GM19025 (cell line): ENCODE measurements at regions not wholly inside any gene's neighbourhood (a gene's known extent, or its start where the extent isn't known, plus 50 kb on each side); places are given as distances from the start of the nearest gene placed in this dataset.

Source experiments
- ATAC-seq: cut with Tn5 transposase; IDR thresholded peaks from one replicate; pipeline ENCODE4 v1.9.1; 2021; ENCODE audit warnings: mild to moderate bottlenecking, low read depth, moderate library complexity; ENCODE audit not compliant: unreplicated experiment

DNA sequence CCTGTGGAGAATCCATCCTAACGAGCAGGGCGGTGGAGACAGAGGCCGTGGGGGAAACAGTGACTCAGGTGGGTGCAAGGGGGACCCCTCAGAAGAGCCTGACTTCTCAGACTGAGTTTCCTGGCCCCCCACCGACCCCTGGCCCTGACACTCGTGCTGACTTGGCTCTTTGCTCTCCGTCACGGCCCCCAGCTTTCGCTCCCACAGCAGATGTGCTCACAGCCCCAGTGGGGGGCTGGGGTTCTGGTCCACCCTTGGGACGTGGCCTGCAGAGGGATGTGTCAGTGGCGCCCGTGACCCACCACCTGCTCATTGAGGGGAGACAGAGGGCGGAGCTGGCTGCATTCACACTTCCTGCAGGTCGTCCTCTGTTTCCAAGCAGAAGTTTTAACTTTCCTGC lies 62.9 kb upstream of the IRX4 start:
- no peak for ATAC-seq

DNA sequence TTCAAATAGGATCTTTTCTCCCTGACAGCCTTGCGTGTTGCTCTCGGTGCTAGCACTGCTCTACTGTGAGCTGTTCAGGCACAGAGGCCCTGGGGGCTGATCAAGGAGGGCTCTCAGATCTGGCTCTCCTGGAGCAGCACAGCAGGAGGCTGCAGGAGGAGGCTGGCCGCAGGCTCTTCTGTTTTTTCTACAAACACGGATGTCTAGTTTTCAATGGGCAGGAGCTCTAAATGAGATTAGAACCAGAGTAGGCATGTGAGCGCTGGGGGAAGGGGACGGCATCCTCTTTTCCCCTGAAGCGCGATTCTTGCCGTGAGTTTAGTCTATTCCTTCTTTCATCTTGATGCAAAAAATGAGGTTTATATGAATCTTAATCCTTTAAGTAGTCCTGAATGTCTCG lies 61.7 kb upstream of the IRX4 start:
- ATAC-seq: no peak

DNA sequence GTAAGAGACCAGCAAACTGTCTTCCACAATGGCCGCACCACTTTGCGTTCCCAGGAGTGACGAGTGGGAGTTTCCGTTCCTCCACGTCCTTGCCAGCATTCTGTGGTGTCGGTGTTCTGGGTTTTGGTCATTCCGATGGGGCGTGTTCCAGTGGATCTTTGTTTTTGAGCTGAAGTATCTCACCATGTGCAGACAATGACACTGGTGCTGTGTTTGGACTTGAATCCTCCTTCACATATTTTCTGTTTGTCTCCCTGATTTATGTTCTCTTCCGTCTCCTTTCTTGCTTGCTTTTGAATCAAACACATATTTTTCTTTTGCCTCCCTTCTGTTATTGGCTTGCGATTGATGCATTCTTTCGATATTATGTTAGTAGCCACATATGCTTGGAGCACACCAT lies 60.8 kb upstream of the IRX4 start:
- no peak for ATAC-seq

DNA sequence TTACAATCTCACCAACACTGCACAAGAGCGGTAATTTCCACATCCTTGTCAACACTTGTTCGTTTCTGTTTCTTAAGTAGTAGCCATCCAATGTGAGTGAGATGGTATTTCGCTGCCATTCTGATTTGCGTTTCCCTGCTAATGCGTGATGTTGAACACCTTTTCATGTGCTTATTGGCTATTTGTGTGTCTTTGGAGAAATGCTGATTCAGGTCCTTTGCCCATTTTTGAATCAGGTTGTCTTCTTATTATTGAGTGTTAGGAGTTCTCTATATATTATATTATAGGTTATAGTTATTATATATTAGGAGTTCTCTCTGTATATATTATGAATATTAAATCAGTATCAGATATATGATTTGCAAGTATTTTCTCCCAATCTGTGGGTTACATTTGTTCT lies 59.9 kb upstream of the IRX4 start:
- no peak for ATAC-seq

DNA sequence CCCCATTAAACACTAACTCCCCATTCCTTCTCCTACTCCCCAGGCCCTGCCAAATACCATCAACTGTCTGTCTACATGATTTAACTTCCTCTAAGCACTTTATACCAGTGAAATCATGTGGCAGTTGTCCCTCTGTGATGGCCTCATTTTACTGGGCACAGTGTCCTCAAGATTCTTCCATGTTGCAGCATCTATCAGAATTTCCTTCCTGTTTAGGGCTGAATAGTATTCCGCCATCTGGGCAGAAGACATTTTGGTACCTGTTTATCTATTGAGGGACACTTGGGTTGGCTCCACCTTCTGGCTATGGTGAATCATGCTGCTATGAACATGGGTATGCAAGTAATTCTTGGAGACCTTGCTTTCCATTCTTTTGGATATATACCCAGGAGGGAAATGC lies 59.4 kb upstream of the IRX4 start:
- no peak for ATAC-seq

DNA sequence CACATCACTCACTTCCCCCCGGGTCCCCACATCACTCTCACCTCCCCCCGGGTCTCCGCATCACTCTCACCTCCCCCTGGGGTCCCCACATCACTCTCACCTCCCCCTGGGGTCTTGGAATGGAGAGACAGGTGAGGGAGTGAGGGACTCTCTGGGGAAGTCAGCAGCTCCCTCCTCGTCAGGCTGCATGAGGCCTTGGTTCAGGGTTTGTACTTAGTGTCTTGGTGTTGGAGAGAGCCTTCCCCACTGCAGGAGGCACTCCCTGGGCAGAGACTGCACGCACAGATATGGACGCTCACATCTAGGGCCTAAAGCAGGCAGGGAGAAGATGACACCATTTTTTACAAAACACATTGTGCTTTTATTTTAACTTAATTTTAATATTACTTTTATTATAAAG lies 56.5 kb upstream of the IRX4 start:
- no peak for ATAC-seq

DNA sequence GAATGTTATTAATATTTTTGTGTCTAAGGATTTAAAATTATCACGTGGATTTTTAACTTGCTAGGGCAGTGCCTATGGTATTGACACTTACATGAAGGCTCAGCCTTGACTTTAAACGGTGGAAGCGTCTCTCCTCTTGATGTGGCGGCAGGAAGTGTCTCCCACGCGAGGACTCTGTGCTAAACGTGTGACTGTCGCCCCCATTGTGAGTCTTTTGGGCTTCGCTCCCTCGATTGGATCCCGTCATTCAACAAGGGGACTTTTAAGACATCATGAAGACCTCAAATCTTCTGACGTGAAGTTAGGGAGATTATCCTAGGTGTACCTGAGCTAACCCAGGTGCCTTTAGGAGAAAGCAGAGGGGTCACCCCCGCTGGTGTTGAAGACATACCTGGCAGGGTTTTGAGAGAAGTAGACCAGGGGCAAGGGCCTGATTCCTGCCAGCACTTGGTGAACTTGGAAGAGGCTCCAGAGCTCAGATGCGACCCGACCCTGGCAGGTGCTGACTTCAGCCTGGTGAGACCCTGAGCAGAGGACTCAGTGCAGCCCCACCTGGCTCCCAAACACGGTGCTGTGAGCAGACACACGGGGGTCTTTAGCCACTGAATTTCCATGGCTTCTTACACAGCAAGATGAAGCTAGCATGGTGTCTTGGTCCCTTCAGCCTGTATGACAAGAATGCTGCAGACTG lies 55.7 kb upstream of the IRX4 start:
- no peak for ATAC-seq

DNA sequence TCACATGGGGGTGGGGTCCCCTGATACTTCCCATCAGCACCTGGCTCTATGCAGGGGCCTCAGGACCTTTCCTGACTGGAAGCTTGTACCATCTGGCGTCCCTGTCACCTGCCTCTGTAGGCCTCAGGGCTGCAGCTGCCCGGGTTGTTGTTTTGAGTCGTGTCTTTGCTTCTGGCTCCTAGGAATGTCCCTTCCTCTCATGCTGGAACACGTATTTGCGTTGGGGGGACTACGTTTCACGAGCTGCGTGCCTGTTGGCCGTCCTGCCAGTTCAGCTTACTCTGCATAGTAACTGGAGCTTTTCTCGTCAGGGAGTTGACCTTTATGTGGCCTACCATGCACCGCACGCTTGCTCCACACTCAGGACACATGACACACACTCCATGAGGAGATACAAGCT lies 54.9 kb upstream of the IRX4 start:
- ATAC-seq: no peak

DNA sequence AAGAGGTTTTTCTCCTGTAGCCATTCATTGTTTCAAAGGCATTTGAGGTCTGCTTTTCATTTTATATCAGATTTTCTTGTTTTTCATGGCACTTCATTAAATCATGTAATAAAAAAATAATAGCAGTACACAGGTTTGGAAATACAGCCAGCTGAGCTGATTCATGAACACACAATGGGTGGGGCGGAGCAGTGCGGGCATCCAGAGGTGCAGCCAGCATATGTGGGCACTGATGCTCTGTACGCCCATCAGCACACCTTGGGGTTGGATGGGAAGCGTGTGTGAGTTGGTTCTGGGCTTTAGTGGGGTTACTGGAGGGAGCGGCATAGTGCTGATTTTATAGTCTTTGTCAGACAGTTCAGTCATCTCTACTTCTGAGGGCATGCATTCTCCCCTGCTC lies 54.2 kb upstream of the IRX4 start:
- ATAC-seq: no peak

DNA sequence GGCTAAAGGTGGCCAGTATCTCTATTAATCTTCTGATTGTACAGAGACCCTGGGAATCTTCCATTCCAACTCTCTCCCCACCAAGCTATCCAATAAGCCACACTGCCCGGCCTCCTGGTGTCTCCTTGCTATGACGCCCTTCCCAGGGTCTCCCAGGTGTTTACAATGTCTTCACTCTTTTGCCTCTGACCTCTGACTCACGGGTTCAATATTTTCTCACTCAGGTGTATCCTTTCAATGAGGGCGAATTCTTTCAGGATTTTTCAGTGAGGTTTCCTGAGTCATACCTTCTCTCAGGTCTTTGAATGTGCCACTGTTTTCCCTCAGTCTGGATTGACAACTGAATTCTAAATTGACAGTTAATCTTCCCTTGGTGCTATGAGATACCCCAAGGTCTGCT lies 53.7 kb upstream of the IRX4 start:
- no peak for ATAC-seq

DNA sequence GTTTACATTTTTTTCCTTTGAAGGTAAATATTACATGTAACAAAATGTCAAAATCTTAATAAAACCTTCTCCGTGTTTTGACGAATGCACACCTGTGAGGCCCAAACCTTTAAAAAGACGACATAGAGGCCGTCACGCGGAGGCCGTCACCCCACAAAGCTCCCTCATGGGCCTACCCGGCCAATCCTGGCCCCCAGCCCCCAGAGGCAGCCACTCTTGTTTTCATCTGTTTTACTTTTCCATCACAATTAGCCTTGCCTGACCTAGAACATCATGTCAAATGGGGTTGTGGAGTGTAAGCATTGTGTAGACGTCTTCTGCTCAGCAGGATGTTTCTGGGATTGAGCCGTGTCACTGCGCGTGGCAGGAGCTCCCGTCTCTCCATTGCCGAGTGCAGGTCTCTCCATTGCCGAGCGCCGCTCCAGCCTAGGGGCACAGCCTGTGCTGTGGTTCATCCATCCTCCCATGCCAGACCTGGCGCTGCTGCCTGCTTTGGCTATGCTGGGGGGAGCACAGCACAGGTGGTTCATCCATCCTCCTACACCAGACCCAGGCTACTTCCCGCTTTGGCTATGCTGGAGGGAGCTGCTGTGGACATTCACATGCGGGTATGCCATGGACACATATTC lies 52.2 kb upstream of the IRX4 start:
- ATAC-seq: no peak

DNA sequence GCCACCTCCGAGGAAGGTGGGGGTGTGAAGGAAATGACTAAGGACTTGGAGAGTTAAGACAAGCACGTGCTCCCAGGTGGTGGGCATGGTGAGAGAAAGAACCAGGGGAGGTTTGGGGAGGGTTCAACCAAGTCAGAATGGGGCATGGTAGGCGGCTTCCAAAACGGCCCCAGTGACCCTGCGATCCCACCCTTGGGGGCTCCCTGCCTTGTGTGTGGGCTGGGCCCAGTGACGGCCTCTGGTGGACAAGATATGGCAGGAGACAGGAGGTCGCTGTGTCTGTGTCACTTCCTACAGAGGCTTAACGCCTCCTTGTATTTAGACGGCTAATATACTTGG lies 51.3 kb upstream of the IRX4 start:
- ATAC-seq: no peak

DNA sequence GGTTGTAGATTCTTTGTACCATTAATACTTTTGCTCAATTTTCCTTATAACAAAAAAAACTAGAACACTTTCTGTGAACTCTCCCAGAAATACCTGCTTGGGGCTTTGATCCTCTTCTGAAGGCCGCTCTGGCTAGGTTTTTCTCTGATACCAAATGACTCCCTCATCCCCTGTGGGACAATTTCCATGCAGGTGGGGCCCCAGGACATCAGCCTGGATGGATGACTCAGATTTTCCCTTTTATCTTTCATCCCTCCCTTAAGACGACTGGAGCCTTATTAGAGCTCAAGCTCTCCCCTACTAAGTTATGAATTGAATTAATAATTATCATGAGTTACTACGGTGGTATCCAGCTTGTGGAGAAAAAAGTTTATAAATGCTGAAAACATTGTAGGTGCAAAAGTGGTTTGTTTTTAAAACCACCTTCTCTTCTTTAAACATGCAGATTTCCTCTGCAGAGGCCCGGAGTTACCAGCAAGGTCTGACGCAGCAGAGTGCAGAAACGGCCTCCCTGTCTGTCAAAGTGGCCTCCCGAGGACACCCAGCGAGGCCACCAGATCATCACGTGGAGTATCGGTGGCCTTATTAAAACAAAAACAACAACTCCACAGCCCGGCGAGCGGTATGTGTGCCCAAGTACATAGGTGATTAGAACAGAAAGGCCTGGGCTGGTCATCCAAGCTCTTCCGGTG lies 50.8 kb upstream of the IRX4 start:
- ATAC-seq: no peak
